Aorta (tissue), 5 donors: ENCODE measurements at regions not wholly inside any gene's neighbourhood (a gene's known extent, or its start where the extent isn't known, plus 50 kb on each side); places are given as distances from the start of the nearest gene placed in this dataset.

Source experiments
- ATAC-seq: fragments of 200-7000 bp; cut with Tn5 transposase; one replicate; pipeline ENCODE4 v1.9.1; 2022; ENCODE audit warnings: moderate library complexity; ENCODE audit not compliant: low FRiP score
- DNase-seq, 2 donors: peaks; one replicate each; pipeline ENCODE4 v3.0.0-alpha.2; 2020
- H3K27ac ChIP-seq, 2 donors: one replicate each; pipeline ENCODE4 v1.5.1; 2013; ENCODE audit warnings: low read length in 2 of 2, mild to moderate bottlenecking in 2 of 2, moderate library complexity in 2 of 2, control low read depth in 1 of 2, inconsistent platforms in 1 of 2, low read depth in 1 of 2
- H3K27me3 ChIP-seq, 2 donors: one replicate each; pipeline ENCODE4 v1.6.1; 2013; ENCODE audit warnings: control low read depth in 1 of 2, low read length in 1 of 2, mild to moderate bottlenecking in 1 of 2, moderate library complexity in 1 of 2; ENCODE audit not compliant: insufficient read depth in 2 of 2, control insufficient read depth in 1 of 2
- H3K36me3 ChIP-seq, 2 donors: one replicate each; pipeline ENCODE4 v1.6.1; 2013; ENCODE audit warnings: control low read depth in 1 of 2, low read length in 1 of 2, mild to moderate bottlenecking in 1 of 2; ENCODE audit not compliant: insufficient read depth in 2 of 2, control insufficient read depth in 1 of 2
- H3K4me1 ChIP-seq, 2 donors: one replicate each; pipeline ENCODE4 v1.6.1; 2013; ENCODE audit warnings: low read length in 2 of 2, control low read depth in 1 of 2, mild to moderate bottlenecking in 1 of 2, moderate library complexity in 1 of 2; ENCODE audit not compliant: insufficient read depth in 2 of 2, control insufficient read depth in 1 of 2
- H3K4me3 ChIP-seq, 2 donors: one replicate each; pipeline ENCODE4 v1.5.1; 2013; ENCODE audit warnings: low read length in 2 of 2, control low read depth in 1 of 2, mild to moderate bottlenecking in 1 of 2
- H3K9me3 ChIP-seq: one replicate; pipeline ENCODE4 v1.6.1; 2013; ENCODE audit warnings: mild to moderate bottlenecking, low read length; ENCODE audit not compliant: control insufficient read depth
- WGBS, 2 donors: extraction: QIAGEN DNeasy Blood & Tissue Kit; methylation state at CpG; one replicate each; pipeline ENCODE4 v1.1.7; 2013; 5-methylcytosine and 5-hydroxymethylcytosine counted together
- intact Hi-C, 2 donors: fragments of 100-400 bp; cut with DNase I; formaldehyde crosslinking; loops; one replicate each; pipeline versions ENCODE4 v1.14.2 to v1.15.0; 2022
- donor health status: healthy with polysubstance abuse.
- donor health status: Bipolar disorder and iron deficiency.
- donor health status: DM: no; HTN: no; CAD: no.
- donor health status: DM: no; HTN: no; CAD: no.
- donor health status: DM: yes; HTN: yes; CAD: no.

- no peaks in the 10 kb centered on the region for H3K9me3 ChIP-seq
- no peaks in the 10 kb centered on the region for H3K36me3 ChIP-seq
- DNase-seq (no peak), ATAC-seq (peak; percentile 8)
- no peaks in the 10 kb centered on the region for H3K4me1 ChIP-seq
- intact Hi-C loops: loop anchor here (5.0 to 10.0 kb wide), 2 partner anchors 183 to 1055 kb away; no protein-coding TSS in a partner anchor
- no peak overlapping the region for H3K27ac ChIP-seq
- H3K4me3 ChIP-seq: no peak overlapping the region
- WGBS, 2 donors: 29 to 47% methylated on average over 10 of the region's 10 CpGs
- no peaks in the 10 kb centered on the region for H3K27me3 ChIP-seq
Observed at GRCh38 chr6:44657206-44657819, 269.8 kb downstream of the CDC5L start.

- intact Hi-C loops: loop anchor here (5.0 to 10.0 kb wide), 2 partner anchors 184 to 1054 kb away; no protein-coding TSS in a partner anchor
- no peaks in the 10 kb centered on the region for H3K36me3 ChIP-seq
- H3K27me3 ChIP-seq: no peaks in the 10 kb centered on the region
- H3K27ac ChIP-seq: no peak overlapping the region
- no peak overlapping the region for H3K4me3 ChIP-seq
- DNase-seq: no peak
- no peaks in the 10 kb centered on the region for H3K4me1 ChIP-seq
- no peak for ATAC-seq
- no peaks in the 10 kb centered on the region for H3K9me3 ChIP-seq
Observed at GRCh38 chr6:44658571-44658970, 271.1 kb downstream of the CDC5L start.

- no peaks in the 10 kb centered on the region for H3K36me3 ChIP-seq
- no peaks in the 10 kb centered on the region for H3K4me1 ChIP-seq
- H3K4me3 ChIP-seq: no peak overlapping the region
- intact Hi-C loops: loop anchor here (5.0 to 10.0 kb wide), 2 partner anchors 185 to 1053 kb away; no protein-coding TSS in a partner anchor
- ATAC-seq: no peak
- no peaks in the 10 kb centered on the region for H3K9me3 ChIP-seq
- 93 to 97% methylated on average over 5 of the region's 5 CpGs for WGBS, 2 donors
- H3K27me3 ChIP-seq: no peaks in the 10 kb centered on the region
- no peak overlapping the region for H3K27ac ChIP-seq
- no peak for DNase-seq
Observed at GRCh38 chr6:44659726-44660125, 272.2 kb downstream of the CDC5L start.

- intact Hi-C loops: no loop called here
- no peaks in the 10 kb centered on the region for H3K36me3 ChIP-seq
- 87 to 89% methylated on average over 9 of the region's 9 CpGs for WGBS, 2 donors
- H3K27ac ChIP-seq: no peak overlapping the region
- H3K27me3 ChIP-seq: no peaks in the 10 kb centered on the region
- DNase-seq (no peak), ATAC-seq (no peak)
- H3K4me1 ChIP-seq: no peaks in the 10 kb centered on the region
- H3K4me3 ChIP-seq: no peak overlapping the region
- no peaks in the 10 kb centered on the region for H3K9me3 ChIP-seq
Observed at GRCh38 chr6:44660561-44661220, 273.2 kb downstream of the CDC5L start.

GRCh38 chr6:44661221-44662008 lies 273.9 kb downstream of the CDC5L start:
- H3K27me3 ChIP-seq: no peaks in the 10 kb centered on the region
- 94% methylated on average over 7 of the region's 7 CpGs for WGBS, 2 donors
- H3K4me1 ChIP-seq: no peaks in the 10 kb centered on the region
- intact Hi-C loops: no loop called here
- DNase-seq (no peak), ATAC-seq (no peak)
- H3K4me3 ChIP-seq: no peak overlapping the region
- no peak overlapping the region for H3K27ac ChIP-seq
- H3K36me3 ChIP-seq: no peaks in the 10 kb centered on the region
- no peaks in the 10 kb centered on the region for H3K9me3 ChIP-seq

GRCh38 chr6:44662461-44663121 lies 275.1 kb downstream of the CDC5L start:
- no peaks in the 10 kb centered on the region for H3K4me1 ChIP-seq
- no peaks in the 10 kb centered on the region for H3K9me3 ChIP-seq
- no peak overlapping the region for H3K27ac ChIP-seq
- intact Hi-C loops: no loop called here
- DNase-seq (no peak), ATAC-seq (no peak)
- no peaks in the 10 kb centered on the region for H3K27me3 ChIP-seq
- 83 to 85% methylated on average over 13 of the region's 13 CpGs for WGBS, 2 donors
- H3K4me3 ChIP-seq: no peak overlapping the region
- H3K36me3 ChIP-seq: no peaks in the 10 kb centered on the region

GRCh38 chr6:44663860-44664634 lies 276.5 kb downstream of the CDC5L start:
- DNase-seq (no peak), ATAC-seq (no peak)
- no peaks in the 10 kb centered on the region for H3K4me1 ChIP-seq
- H3K27me3 ChIP-seq: no peaks in the 10 kb centered on the region
- H3K36me3 ChIP-seq: no peaks in the 10 kb centered on the region
- no peaks in the 10 kb centered on the region for H3K9me3 ChIP-seq
- intact Hi-C loops: no loop called here
- 88 to 91% methylated on average over 8 to 10 of the region's 10 CpGs for WGBS, 2 donors
- no peak overlapping the region for H3K27ac ChIP-seq
- H3K4me3 ChIP-seq: no peak overlapping the region

GRCh38 chr6:44664716-44665115 lies 277.2 kb downstream of the CDC5L start:
- 91 to 93% methylated on average over 4 of the region's 4 CpGs for WGBS, 2 donors
- H3K27me3 ChIP-seq: no peaks in the 10 kb centered on the region
- no peak overlapping the region for H3K27ac ChIP-seq
- intact Hi-C loops: no loop called here
- ATAC-seq (no peak), DNase-seq (no peak)
- H3K36me3 ChIP-seq: no peaks in the 10 kb centered on the region
- H3K4me1 ChIP-seq: no peaks in the 10 kb centered on the region
- no peak overlapping the region for H3K4me3 ChIP-seq
- H3K9me3 ChIP-seq: no peaks in the 10 kb centered on the region
